GM12875 (cell line): ENCODE measurements at regions not wholly inside any gene's neighbourhood (a gene's known extent, or its start where the extent isn't known, plus 50 kb on each side); places are given as distances from the start of the nearest gene placed in this dataset.
"Not testable (repeated sequence)": the region's sequence is repeated elsewhere in the genome, so short reads cannot be mapped to it uniquely, and the experiment has no call there.

Source experiments
- H3K4me3 ChIP-seq: one replicate; pipeline ENCODE4 v1.5.1; 2011; ENCODE audit warnings: low read depth, low read length, control low read depth
- TF ChIP-seq, protein P1 (sequence below): IDR thresholded peaks from 2 replicates; pipeline ENCODE4 v1.5.1; 2011; ENCODE audit warnings: low read depth, mild to moderate bottlenecking, control low read depth, inconsistent platforms, low read length, moderate library complexity, borderline replicate concordance; ENCODE audit not compliant: insufficient read depth

DNA sequence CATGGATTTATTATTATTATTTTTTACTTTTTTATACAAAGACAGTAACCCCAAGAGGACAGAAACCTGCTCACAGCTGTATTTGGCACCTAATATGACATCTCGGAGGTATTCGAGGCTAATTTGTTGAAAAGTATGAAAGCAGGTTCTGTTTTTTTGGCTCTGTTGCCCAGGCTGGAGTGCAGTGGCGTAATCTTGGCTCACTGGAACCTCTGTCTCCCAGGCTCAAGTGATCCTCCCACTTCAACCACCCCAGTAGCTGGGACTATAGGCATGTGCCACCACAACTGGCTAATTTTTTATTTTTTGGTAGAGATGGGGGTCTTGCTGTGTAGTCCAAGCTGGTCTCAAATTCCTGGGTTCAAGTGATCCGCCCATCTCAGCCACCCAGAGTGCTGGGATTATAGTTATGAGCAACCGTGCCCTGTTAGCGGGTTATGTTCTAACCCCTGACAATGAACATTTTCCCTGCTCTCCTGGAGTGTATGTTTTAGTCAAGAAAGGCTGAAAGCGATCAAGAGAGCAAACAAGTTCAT, 53.7 kb upstream of the ZNF217 start:
- TF ChIP-seq, protein P1, sequence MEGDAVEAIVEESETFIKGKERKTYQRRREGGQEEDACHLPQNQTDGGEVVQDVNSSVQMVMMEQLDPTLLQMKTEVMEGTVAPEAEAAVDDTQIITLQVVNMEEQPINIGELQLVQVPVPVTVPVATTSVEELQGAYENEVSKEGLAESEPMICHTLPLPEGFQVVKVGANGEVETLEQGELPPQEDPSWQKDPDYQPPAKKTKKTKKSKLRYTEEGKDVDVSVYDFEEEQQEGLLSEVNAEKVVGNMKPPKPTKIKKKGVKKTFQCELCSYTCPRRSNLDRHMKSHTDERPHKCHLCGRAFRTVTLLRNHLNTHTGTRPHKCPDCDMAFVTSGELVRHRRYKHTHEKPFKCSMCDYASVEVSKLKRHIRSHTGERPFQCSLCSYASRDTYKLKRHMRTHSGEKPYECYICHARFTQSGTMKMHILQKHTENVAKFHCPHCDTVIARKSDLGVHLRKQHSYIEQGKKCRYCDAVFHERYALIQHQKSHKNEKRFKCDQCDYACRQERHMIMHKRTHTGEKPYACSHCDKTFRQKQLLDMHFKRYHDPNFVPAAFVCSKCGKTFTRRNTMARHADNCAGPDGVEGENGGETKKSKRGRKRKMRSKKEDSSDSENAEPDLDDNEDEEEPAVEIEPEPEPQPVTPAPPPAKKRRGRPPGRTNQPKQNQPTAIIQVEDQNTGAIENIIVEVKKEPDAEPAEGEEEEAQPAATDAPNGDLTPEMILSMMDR: no peak
- no peak overlapping the region for H3K4me3 ChIP-seq

GRCh38 chr20:53646550-53646949, 52.9 kb upstream of the ZNF217 start:
- no peak overlapping the region for H3K4me3 ChIP-seq
- TF ChIP-seq, protein P1: no peak

DNA sequence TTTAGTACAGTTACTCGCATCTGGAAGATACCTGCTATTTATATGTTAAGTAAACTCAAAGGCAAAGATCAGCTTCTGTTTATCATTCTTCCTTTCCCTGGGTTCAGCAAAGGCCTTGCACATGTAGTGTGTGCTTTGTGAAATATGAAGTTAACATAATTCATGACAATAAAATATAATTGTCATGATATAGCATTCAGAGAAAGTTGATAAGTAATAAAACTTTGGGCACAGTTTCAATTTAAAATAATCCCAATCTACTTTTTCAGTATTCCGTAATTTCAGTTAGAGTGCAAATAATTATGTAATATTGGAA, 51.9 kb upstream of the ZNF217 start:
- no peak overlapping the region for H3K4me3 ChIP-seq
- TF ChIP-seq, protein P1: no peak

GRCh38 chr20:53644108-53644507, 50.5 kb upstream of the ZNF217 start:
- not testable (repeated sequence) for H3K4me3 ChIP-seq
